Sigmoid colon (tissue), 6 donors: ENCODE measurements at regions not wholly inside any gene's neighbourhood (a gene's known extent, or its start where the extent isn't known, plus 50 kb on each side); places are given as distances from the start of the nearest gene placed in this dataset.

Experiments used
- DNase-seq: peaks from one replicate; pipeline ENCODE4 v3.0.0-alpha.2; 2019
- H3K27ac ChIP-seq, 4 donors: fragments of 200-600 bp; sonication (generic); one replicate each; pipeline ENCODE4 v1.5.1; 2016 to 2019; ENCODE audit warnings: mild to moderate bottlenecking in 1 of 4
- H3K27me3 ChIP-seq, 3 donors: fragments of 200-600 bp; sonication (generic); one replicate each; pipeline ENCODE4 v1.5.1; 2019; ENCODE audit warnings: mild to moderate bottlenecking in 1 of 3
- H3K36me3 ChIP-seq, 4 donors: fragments of 200-600 bp; sonication (generic); one replicate each; pipeline ENCODE4 v1.5.1; 2016 to 2019
- H3K4me1 ChIP-seq, 4 donors: fragments of 200-600 bp; sonication (generic); one replicate each; pipeline ENCODE4 v1.5.1; 2017 to 2019
- H3K4me3 ChIP-seq, 4 donors: fragments of 200-600 bp; sonication (generic); one replicate each; pipeline ENCODE4 v1.5.1; 2017 to 2019; ENCODE audit warnings: mild to moderate bottlenecking in 2 of 4, moderate library complexity in 1 of 4
- H3K9me3 ChIP-seq, 4 donors: fragments of 200-600 bp in 3 of 4; sonication (generic) in 3 of 4; one replicate each; pipeline versions ENCODE4 v1.5.1 to v1.6.1; 2013 to 2019
- CTCF ChIP-seq, 4 experiments: fragments of 450-650 bp in 3 of 4; fragments of 200-600 bp in 1 of 4; IDR thresholded peaks; one replicate each; pipeline ENCODE4 v1.5.1; 2016 to 2019; ENCODE audit warnings: antibody characterized with exemption in 4 of 4, mild to moderate bottlenecking in 3 of 4, moderate library complexity in 2 of 4
- EP300 ChIP-seq, 4 donors: sonication (generic); formaldehyde crosslinking; IDR thresholded peaks; one replicate each; pipeline ENCODE4 v1.6.1; 2017; ENCODE audit warnings: antibody characterized with exemption in 4 of 4
- POLR2A ChIP-seq, 2 donors: fragments of 450-650 bp; IDR thresholded peaks; one replicate each; pipeline ENCODE4 v1.6.1; 2016; ENCODE audit warnings: antibody characterized with exemption in 2 of 2, mild to moderate bottlenecking in 2 of 2, moderate library complexity in 2 of 2
- POLR2AphosphoS5 ChIP-seq, 4 donors: sonication (generic); formaldehyde crosslinking; IDR thresholded peaks; one replicate each; pipeline ENCODE4 v1.6.1; 2017; ENCODE audit warnings: antibody characterized with exemption in 4 of 4
- WGBS, 2 donors: extraction: QIAGEN DNeasy Blood & Tissue Kit; methylation state at CpG; one replicate each; pipeline ENCODE4 v1.1.7; 2013; 5-methylcytosine and 5-hydroxymethylcytosine counted together
- intact Hi-C: fragments of 100-400 bp; cut with DNase I; formaldehyde crosslinking; loops from one replicate; pipeline ENCODE4 v1.15.1; 2023
- donor health status: healthy with polysubstance abuse.
- donor health status: healthy.

- no peak for DNase-seq
- TF ChIP-seq EP300 (IDR thresholded peaks at IDR 0.05) (no peak), POLR2AphosphoS5 (IDR thresholded peaks at IDR 0.05) (no peak), CTCF (IDR thresholded peaks at IDR 0.05) (no peak), POLR2A (IDR thresholded peaks at IDR 0.05) (no peak)
- Histone ChIP-seq H3K27ac (no peak overlapping the region), H3K9me3 (no peaks in the 10 kb centered on the region), H3K4me1 (no peaks in the 10 kb centered on the region), H3K4me3 (no peak overlapping the region), H3K36me3 (no peaks in the 10 kb centered on the region), H3K27me3 (peaks cover 0 to 26% (median 0%) of the 10 kb centered on the region in 3 donors)
- intact Hi-C loops = no loop called here
- 81 to 87% methylated on average over 10 of the region's 10 CpGs for WGBS, 2 donors
Measured at GRCh38 chr10:130542761-130543160, 406.6 kb downstream of the GLRX3 start.

- H3K4me1 ChIP-seq = no peaks in the 10 kb centered on the region
- no peak for DNase-seq
- intact Hi-C loops = no loop called here
- no peak for TF ChIP-seq POLR2AphosphoS5 (IDR thresholded peaks at IDR 0.05)
- no peak for TF ChIP-seq CTCF (IDR thresholded peaks at IDR 0.05)
- TF ChIP-seq EP300 (IDR thresholded peaks at IDR 0.05) = no peak
- TF ChIP-seq POLR2A (IDR thresholded peaks at IDR 0.05) = no peak
- no peak overlapping the region for H3K27ac ChIP-seq
- peaks cover 0 to 31% (median 0%) of the 10 kb centered on the region in 3 donors for H3K27me3 ChIP-seq
- H3K36me3 ChIP-seq = no peaks in the 10 kb centered on the region
- no peak overlapping the region for H3K4me3 ChIP-seq
- H3K9me3 ChIP-seq = no peaks in the 10 kb centered on the region
- 64 to 67% methylated on average over 7 of the region's 7 CpGs for WGBS, 2 donors
Measured at GRCh38 chr10:130543794-130544193, 407.6 kb downstream of the GLRX3 start.

- intact Hi-C loops = no loop called here
- DNase-seq = no peak
- Histone ChIP-seq H3K27me3 (peaks cover 0 to 31% (median 0%) of the 10 kb centered on the region in 3 donors), H3K4me1 (no peaks in the 10 kb centered on the region), H3K4me3 (no peak overlapping the region), H3K9me3 (no peaks in the 10 kb centered on the region), H3K36me3 (no peaks in the 10 kb centered on the region), H3K27ac (no peak overlapping the region)
- 39 to 48% methylated on average over 6 of the region's 6 CpGs for WGBS, 2 donors
- no peak for TF ChIP-seq EP300 (IDR thresholded peaks at IDR 0.05)
- TF ChIP-seq POLR2AphosphoS5 (IDR thresholded peaks at IDR 0.05) = no peak
- no peak for TF ChIP-seq CTCF (IDR thresholded peaks at IDR 0.05)
- no peak for TF ChIP-seq POLR2A (IDR thresholded peaks at IDR 0.05)
Measured at GRCh38 chr10:130545122-130545521, 408.9 kb downstream of the GLRX3 start.

GRCh38 chr10:130545697-130546096 lies 409.5 kb downstream of the GLRX3 start:
- Histone ChIP-seq H3K27me3 (peaks cover 0 to 31% (median 0%) of the 10 kb centered on the region in 3 donors), H3K4me3 (no peak overlapping the region), H3K27ac (no peak overlapping the region), H3K4me1 (no peaks in the 10 kb centered on the region), H3K9me3 (no peaks in the 10 kb centered on the region), H3K36me3 (no peaks in the 10 kb centered on the region)
- intact Hi-C loops = no loop called here
- 64 to 67% methylated on average over 8 of the region's 8 CpGs for WGBS, 2 donors
- no peak for DNase-seq
- no peak for TF ChIP-seq POLR2A (IDR thresholded peaks at IDR 0.05)
- TF ChIP-seq EP300 (IDR thresholded peaks at IDR 0.05) = no peak
- no peak for TF ChIP-seq CTCF (IDR thresholded peaks at IDR 0.05)
- TF ChIP-seq POLR2AphosphoS5 (IDR thresholded peaks at IDR 0.05) = no peak

GRCh38 chr10:130546841-130547240 lies 410.6 kb downstream of the GLRX3 start:
- no peak overlapping the region for H3K27ac ChIP-seq
- H3K4me3 ChIP-seq = no peak overlapping the region
- H3K9me3 ChIP-seq = no peaks in the 10 kb centered on the region
- no peaks in the 10 kb centered on the region for H3K4me1 ChIP-seq
- no peak for DNase-seq
- intact Hi-C loops = no loop called here
- H3K27me3 ChIP-seq = peaks cover 0 to 31% (median 0%) of the 10 kb centered on the region in 3 donors
- no peaks in the 10 kb centered on the region for H3K36me3 ChIP-seq
- TF ChIP-seq EP300 (IDR thresholded peaks at IDR 0.05) (no peak), POLR2AphosphoS5 (IDR thresholded peaks at IDR 0.05) (no peak), CTCF (IDR thresholded peaks at IDR 0.05) (no peak), POLR2A (IDR thresholded peaks at IDR 0.05) (no peak)
- WGBS, 2 donors = 82 to 83% methylated on average over 7 of the region's 7 CpGs
